Stimulated activated naive CD8-positive, alpha-beta T cell treated with anti-CD3 and anti-CD28 coated beads, Interleukin-15, Interleukin-2, amounts not matched to agents 100 ng/mL and 50 ng/mL, for 24 hours (primary cell): ENCODE measurements at regions not wholly inside any gene's neighbourhood (a gene's known extent, or its start where the extent isn't known, plus 50 kb on each side); places are given as distances from the start of the nearest gene placed in this dataset.
"Not testable (repeated sequence)": the region's sequence is repeated elsewhere in the genome, so short reads cannot be mapped to it uniquely, and the experiment has no call there.

Source experiments
- H3K27ac Mint-ChIP-seq: one replicate; pipeline ENCODE4 v1.8.0; 2021; ENCODE audit warnings: mild to moderate bottlenecking, mixed read lengths
- H3K27me3 Mint-ChIP-seq: one replicate; pipeline ENCODE4 v1.8.0; 2021; ENCODE audit warnings: mixed read lengths
- H3K36me3 Mint-ChIP-seq: one replicate; pipeline ENCODE4 v1.8.0; 2021; ENCODE audit warnings: low read depth, mixed read lengths
- H3K4me1 Mint-ChIP-seq: one replicate; pipeline ENCODE4 v1.8.0; 2021; ENCODE audit warnings: low read depth, mixed read lengths
- H3K4me3 Mint-ChIP-seq: one replicate; pipeline ENCODE4 v1.8.0; 2021; ENCODE audit warnings: mild to moderate bottlenecking, mixed read lengths
- H3K9me3 Mint-ChIP-seq: one replicate; pipeline ENCODE4 v1.8.0; 2021; ENCODE audit warnings: mixed read lengths

DNA sequence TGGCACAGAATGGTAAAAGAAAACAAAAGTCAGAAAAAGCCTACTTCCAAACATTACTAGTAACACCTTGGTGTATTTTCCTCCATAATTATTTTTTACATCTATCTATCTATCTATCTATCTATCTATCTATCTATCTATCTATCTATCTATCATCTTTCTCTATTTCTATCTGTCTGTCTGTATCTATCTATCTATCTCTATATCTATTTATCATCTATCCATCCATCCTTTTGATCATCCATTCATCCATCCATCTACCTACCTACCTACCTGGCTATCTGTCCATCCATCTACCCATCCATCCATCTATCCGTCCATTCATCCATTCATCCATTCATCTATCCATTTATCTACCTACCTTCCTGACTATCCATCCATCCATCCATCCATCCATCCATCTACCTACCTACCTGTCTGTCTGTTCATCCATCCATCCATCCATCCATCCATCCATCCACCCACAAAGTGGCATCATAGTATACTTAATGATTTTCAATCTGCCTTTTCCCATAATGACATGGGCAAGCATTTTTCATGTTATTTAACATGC lies 121.9 kb upstream of the NEK6 start:
- H3K27me3 Mint-ChIP-seq, result peaks cover 8% of the 10 kb centered on the region
- no peaks in the 10 kb centered on the region for H3K4me1 Mint-ChIP-seq
- no peaks in the 10 kb centered on the region for H3K9me3 Mint-ChIP-seq
- H3K36me3 Mint-ChIP-seq, result no peaks in the 10 kb centered on the region
- no peak overlapping the region for H3K27ac Mint-ChIP-seq
- no peak overlapping the region for H3K4me3 Mint-ChIP-seq

- Mint-ChIP-seq H3K27me3 (peaks cover 8% of the 10 kb centered on the region), H3K4me3 (no peak overlapping the region), H3K27ac (no peak overlapping the region), H3K4me1 (no peaks in the 10 kb centered on the region), H3K9me3 (no peaks in the 10 kb centered on the region), H3K36me3 (no peaks in the 10 kb centered on the region)
Observed at GRCh38 chr9:124137009-124137943, 120.5 kb upstream of the NEK6 start.

DNA sequence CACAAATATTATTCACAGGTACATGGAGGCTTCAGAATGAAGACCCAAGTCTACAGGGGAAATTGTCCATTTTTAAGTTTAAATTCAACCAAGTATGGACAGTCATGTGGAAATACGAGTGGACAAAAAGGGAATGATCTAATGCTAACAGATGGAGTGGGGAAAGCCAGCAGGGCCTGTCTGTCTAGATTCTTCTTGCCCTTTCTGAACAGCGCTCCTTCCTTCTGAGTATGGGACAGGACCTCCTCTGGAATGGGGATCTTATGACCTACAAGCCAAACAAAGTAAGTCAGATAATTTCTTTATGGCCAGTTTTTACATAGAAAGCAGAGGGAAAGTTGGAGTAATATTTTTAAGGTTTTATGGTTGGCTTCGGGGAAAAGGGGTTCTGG lies 119.8 kb upstream of the NEK6 start:
- no peaks in the 10 kb centered on the region for H3K9me3 Mint-ChIP-seq
- H3K27me3 Mint-ChIP-seq, result peaks cover 8% of the 10 kb centered on the region
- no peak overlapping the region for H3K27ac Mint-ChIP-seq
- no peak overlapping the region for H3K4me3 Mint-ChIP-seq
- no peaks in the 10 kb centered on the region for H3K36me3 Mint-ChIP-seq
- H3K4me1 Mint-ChIP-seq, result no peaks in the 10 kb centered on the region

DNA sequence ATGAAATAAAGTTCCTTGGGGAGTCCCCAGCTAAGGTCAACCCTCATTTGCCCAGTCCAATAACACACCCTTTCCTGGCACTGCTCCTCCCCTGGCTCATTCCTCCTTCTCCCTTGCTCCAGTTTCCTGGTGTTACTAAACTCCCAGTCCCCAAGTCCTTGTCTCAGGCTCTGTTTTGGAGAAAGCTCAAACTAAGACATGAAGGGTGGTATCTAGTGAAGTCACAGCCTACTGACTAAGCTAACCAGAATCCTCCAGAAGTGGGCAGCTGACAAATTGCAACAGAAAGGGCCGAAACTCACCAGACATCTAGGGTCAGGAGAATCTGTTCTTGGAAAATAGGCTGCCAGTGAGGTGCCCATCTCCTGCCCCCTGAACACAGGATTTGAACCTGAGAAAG lies 118.7 kb upstream of the NEK6 start:
- H3K27ac Mint-ChIP-seq, result no peak overlapping the region
- no peaks in the 10 kb centered on the region for H3K4me1 Mint-ChIP-seq
- H3K27me3 Mint-ChIP-seq, result peaks cover 8% of the 10 kb centered on the region
- no peaks in the 10 kb centered on the region for H3K36me3 Mint-ChIP-seq
- H3K9me3 Mint-ChIP-seq, result no peaks in the 10 kb centered on the region
- H3K4me3 Mint-ChIP-seq, result no peak overlapping the region

- Mint-ChIP-seq H3K4me1 (no peaks in the 10 kb centered on the region), H3K27ac (no peak overlapping the region), H3K27me3 (peaks cover 4% of the 10 kb centered on the region), H3K36me3 (no peaks in the 10 kb centered on the region), H3K9me3 (no peaks in the 10 kb centered on the region), H3K4me3 (no peak overlapping the region)
Observed at GRCh38 chr9:124140941-124141568, 116.7 kb upstream of the NEK6 start.

- not testable (repeated sequence) for H3K4me1 Mint-ChIP-seq, H3K9me3 Mint-ChIP-seq, H3K27ac Mint-ChIP-seq, H3K27me3 Mint-ChIP-seq, H3K36me3 Mint-ChIP-seq, H3K4me3 Mint-ChIP-seq
Observed at GRCh38 chr9:124144561-124145123, 113.1 kb upstream of the NEK6 start.

DNA sequence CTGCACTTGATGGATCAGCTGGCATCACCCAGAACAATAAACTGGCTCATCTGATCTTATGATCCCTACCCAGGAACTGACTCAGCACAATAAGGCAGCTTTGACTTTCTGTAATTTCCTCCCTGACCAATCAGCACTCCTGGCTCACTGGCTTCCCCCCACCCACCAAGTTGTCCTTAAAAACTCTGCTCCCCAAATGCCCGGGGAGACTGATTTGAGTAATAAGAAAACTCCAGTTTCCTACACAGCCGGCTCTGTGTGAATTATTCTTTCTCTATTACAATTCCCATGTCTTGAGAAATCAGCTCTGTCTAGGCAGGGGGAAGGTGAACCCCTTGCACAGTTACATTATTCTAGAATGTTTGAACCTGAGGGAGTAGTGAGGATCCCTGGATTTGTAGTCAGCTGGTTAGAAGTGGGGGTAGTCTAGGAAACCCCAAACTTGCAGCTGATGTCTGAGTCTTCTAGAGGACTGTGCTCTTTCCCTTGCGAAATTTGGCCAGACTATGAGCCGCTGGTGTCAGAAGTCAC lies 111.7 kb upstream of the NEK6 start:
- Mint-ChIP-seq H3K4me1 (no peaks in the 10 kb centered on the region), H3K36me3 (no peaks in the 10 kb centered on the region), H3K27ac (no peak overlapping the region), H3K27me3 (peaks cover 17% of the 10 kb centered on the region), H3K4me3 (no peak overlapping the region), H3K9me3 (no peaks in the 10 kb centered on the region)

- Mint-ChIP-seq H3K27ac (no peak overlapping the region), H3K27me3 (peaks cover 40% of the 10 kb centered on the region), H3K4me3 (no peak overlapping the region), H3K4me1 (no peaks in the 10 kb centered on the region), H3K36me3 (no peaks in the 10 kb centered on the region), H3K9me3 (no peaks in the 10 kb centered on the region)
Observed at GRCh38 chr9:124149992-124150391, 107.8 kb upstream of the NEK6 start.

DNA sequence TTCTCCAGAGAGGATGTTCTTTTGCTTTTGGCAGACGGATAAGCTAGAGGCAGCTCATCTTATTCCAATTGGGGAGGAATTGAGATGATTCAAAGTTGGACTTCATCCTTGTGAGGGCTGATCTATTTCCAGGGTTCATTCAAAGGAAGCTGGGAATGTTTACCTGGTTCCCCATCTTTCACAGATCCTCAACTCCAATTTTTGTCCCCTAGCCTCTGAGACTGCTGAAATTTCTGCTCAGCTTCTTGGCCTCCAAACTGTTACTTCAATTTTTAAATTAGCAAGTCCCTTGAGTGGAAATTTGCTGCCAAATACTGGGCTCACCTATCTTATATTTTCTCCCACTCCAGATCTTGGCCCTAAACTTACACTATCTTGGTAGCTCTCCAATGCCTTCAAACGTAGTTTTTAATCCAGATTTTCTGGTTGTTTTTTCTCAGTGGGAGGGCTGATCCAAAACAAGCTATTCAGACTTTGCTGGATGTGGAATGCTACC lies 93.9 kb upstream of the NEK6 start:
- no peaks in the 10 kb centered on the region for H3K36me3 Mint-ChIP-seq
- H3K27me3 Mint-ChIP-seq, result peaks cover 42% of the 10 kb centered on the region
- no peak overlapping the region for H3K27ac Mint-ChIP-seq
- H3K4me3 Mint-ChIP-seq, result no peak overlapping the region
- peaks cover 8% of the 10 kb centered on the region for H3K9me3 Mint-ChIP-seq
- no peaks in the 10 kb centered on the region for H3K4me1 Mint-ChIP-seq

DNA sequence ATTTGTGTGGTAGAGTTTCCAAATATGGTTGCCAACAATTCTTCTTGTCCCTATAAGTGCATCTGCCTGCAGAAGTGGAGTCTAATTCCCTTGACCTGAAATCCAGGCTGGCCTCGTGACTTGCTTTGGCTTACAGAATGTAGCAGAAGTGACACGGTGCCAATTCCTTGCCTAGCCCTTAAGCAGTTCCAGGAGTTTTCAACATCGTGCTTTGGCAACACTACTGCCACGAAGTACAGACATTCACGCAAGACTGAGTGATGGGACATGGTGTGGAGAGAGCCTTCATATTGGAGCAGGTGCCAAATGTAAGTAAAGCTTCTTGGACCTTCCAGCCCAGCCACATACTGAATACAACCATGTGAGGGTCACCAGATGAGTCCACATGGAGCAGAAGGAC lies 92.9 kb upstream of the NEK6 start:
- Mint-ChIP-seq H3K36me3 (no peaks in the 10 kb centered on the region), H3K27me3 (peaks cover 44% of the 10 kb centered on the region), H3K27ac (no peak overlapping the region), H3K4me3 (no peak overlapping the region), H3K9me3 (peaks cover 8% of the 10 kb centered on the region), H3K4me1 (no peaks in the 10 kb centered on the region)

GRCh38 chr9:124174433-124174832 lies 83.3 kb upstream of the NEK6 start:
- Mint-ChIP-seq H3K27ac (no peak overlapping the region), H3K9me3 (peaks cover 5% of the 10 kb centered on the region), H3K4me3 (no peak overlapping the region), H3K36me3 (no peaks in the 10 kb centered on the region), H3K4me1 (peaks cover 31% of the 10 kb centered on the region), H3K27me3 (no peaks in the 10 kb centered on the region)

- H3K27ac Mint-ChIP-seq, H3K9me3 Mint-ChIP-seq, H3K36me3 Mint-ChIP-seq, H3K4me3 Mint-ChIP-seq: not testable (repeated sequence)
- Mint-ChIP-seq H3K4me1 (peaks cover 14% of the 10 kb centered on the region), H3K27me3 (peaks cover 12% of the 10 kb centered on the region)
Observed at GRCh38 chr9:124177522-124177921, 80.2 kb upstream of the NEK6 start.

DNA sequence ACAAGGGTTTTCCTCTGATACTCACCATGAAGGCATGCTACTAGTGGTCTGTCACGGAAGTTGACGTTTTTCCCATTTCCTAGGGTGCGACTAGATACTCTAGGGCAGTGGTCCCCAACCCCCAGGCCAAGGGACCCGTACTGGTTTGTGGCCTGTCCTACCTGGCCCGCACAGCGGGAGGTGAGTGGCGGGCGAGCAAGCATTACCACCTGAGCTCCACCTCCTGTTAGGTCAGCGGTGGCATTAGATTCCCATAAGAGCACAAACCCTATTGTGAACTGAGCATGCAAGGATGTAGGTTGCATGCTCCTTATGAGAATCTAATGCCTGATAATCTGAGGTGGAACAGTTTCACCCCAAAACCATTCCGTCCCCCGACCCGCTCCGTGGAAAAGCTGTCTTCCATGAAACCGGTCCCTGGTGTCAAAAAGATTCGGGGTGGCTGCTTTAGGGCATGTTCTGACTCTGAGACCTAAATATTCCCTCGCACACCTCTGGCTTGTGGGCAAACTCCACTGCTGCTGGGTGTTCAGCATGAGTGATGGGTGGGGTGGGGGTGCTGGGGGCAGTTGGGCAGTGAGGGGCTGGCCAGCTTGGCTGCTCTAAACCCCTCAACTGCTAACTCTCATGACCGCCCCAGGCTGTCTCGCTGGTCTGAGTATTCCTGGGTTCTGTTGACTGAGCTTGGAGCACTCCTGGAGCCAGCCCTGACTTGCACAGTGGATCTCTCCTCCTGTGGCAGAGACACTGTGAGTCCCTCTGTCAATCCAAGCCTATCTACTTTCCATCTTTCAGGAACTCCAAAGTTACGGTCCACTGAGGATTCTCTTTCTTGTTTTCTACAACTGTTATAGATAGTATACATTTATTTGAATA lies 78.3 kb upstream of the NEK6 start:
- Mint-ChIP-seq H3K4me3 (no peak overlapping the region), H3K9me3 (no peaks in the 10 kb centered on the region), H3K36me3 (no peaks in the 10 kb centered on the region), H3K4me1 (peaks cover 5% of the 10 kb centered on the region), H3K27me3 (peaks cover 19% of the 10 kb centered on the region), H3K27ac (no peak overlapping the region)

- H3K27ac Mint-ChIP-seq, result no peak overlapping the region
Observed at GRCh38 chr9:124180557-124180956, 77.2 kb upstream of the NEK6 start.

More at GRCh38 chr9:124180557-124180956, 77.2 kb upstream of the NEK6 start:
- H3K36me3 Mint-ChIP-seq, result no peaks in the 10 kb centered on the region
- H3K4me3 Mint-ChIP-seq, result no peak overlapping the region
- H3K9me3 Mint-ChIP-seq, result no peaks in the 10 kb centered on the region
- H3K4me1 Mint-ChIP-seq, result no peaks in the 10 kb centered on the region
- H3K27me3 Mint-ChIP-seq, result peaks cover 19% of the 10 kb centered on the region
